Brain microvascular endothelial cell (primary cell): ENCODE measurements at regions not wholly inside any gene's neighbourhood (a gene's known extent, or its start where the extent isn't known, plus 50 kb on each side); places are given as distances from the start of the nearest gene placed in this dataset.
"Not testable (repeated sequence)": the region's sequence is repeated elsewhere in the genome, so short reads cannot be mapped to it uniquely, and the experiment has no call there.

Experiments
- DNase-seq: peaks from one replicate; pipeline ENCODE4 v3.0.0-alpha.2; 2020
- H3K27ac ChIP-seq: fragments of 250-450 bp; sonication (Bioruptor Pico); 2 replicates; pipeline ENCODE4 v1.5.1; 2020; ENCODE audit warnings: mild to moderate bottlenecking, moderate library complexity
- H3K27me3 ChIP-seq: fragments of 250-450 bp; sonication (Bioruptor Pico); replicated peaks from 2 replicates; pipeline ENCODE4 v1.5.1; 2020; ENCODE audit warnings: mild to moderate bottlenecking
- H3K36me3 ChIP-seq: fragments of 250-450 bp; sonication (Bioruptor Pico); replicated peaks from 2 replicates; pipeline ENCODE4 v1.5.1; 2020; ENCODE audit warnings: mild to moderate bottlenecking
- H3K4me3 ChIP-seq: 2 replicates; pipeline ENCODE4 v1.5.1; 2011; ENCODE audit warnings: low read depth, mild to moderate bottlenecking, control low read depth, low read length, moderate library complexity
- CTCF ChIP-seq: IDR thresholded peaks from 2 replicates; pipeline ENCODE4 v1.5.1; 2011; ENCODE audit warnings: low read depth, mild to moderate bottlenecking, moderate library complexity, low read length, control low read depth, inconsistent platforms; ENCODE audit errors: missing control alignments
- in situ Hi-C: cut with HindIII; loops from 2 replicates; pipeline ENCODE4 v1.10.0; 2017; ENCODE audit warnings: low sequenced_read_pairs, low pct_ligation_motif_present

GRCh38 chr21:35720208-35720731, 340.1 kb downstream of the SETD4 start:
- TF ChIP-seq CTCF: no peak
- no peak overlapping the region for H3K27ac ChIP-seq
- no peaks in the 10 kb centered on the region for H3K27me3 ChIP-seq
- no peak overlapping the region for H3K4me3 ChIP-seq
- H3K36me3 ChIP-seq: no peaks in the 10 kb centered on the region
- in situ Hi-C loops: no loop called here
- no peak for DNase-seq

GRCh38 chr21:35719080-35719479, 341.2 kb downstream of the SETD4 start:
- H3K27me3 ChIP-seq: no peaks in the 10 kb centered on the region
- TF ChIP-seq CTCF: no peak
- no peaks in the 10 kb centered on the region for H3K36me3 ChIP-seq
- no peak overlapping the region for H3K4me3 ChIP-seq
- no peak overlapping the region for H3K27ac ChIP-seq
- no peak for DNase-seq
- in situ Hi-C loops: no loop called here

GRCh38 chr21:35716876-35717565, 343.3 kb downstream of the SETD4 start:
- no peaks in the 10 kb centered on the region for H3K36me3 ChIP-seq
- H3K27ac ChIP-seq: no peak overlapping the region
- no peak for DNase-seq
- no peak for TF ChIP-seq CTCF
- no peak overlapping the region for H3K4me3 ChIP-seq
- in situ Hi-C loops: no loop called here
- no peaks in the 10 kb centered on the region for H3K27me3 ChIP-seq

GRCh38 chr21:35713914-35714313, 346.4 kb downstream of the SETD4 start:
- Histone ChIP-seq H3K27ac (no peak overlapping the region), H3K27me3 (no peaks in the 10 kb centered on the region), H3K36me3 (no peaks in the 10 kb centered on the region), H3K4me3 (no peak overlapping the region)
- TF ChIP-seq CTCF: no peak
- DNase-seq: no peak
- in situ Hi-C loops: no loop called here

- in situ Hi-C loops: no loop called here
- Histone ChIP-seq H3K4me3 (no peak overlapping the region), H3K27ac (no peak overlapping the region), H3K27me3 (no peaks in the 10 kb centered on the region), H3K36me3 (no peaks in the 10 kb centered on the region)
- no peak for DNase-seq
- no peak for TF ChIP-seq CTCF
Measured at GRCh38 chr21:35711661-35712060, 348.7 kb downstream of the SETD4 start.

GRCh38 chr21:35711213-35711612, 349.1 kb downstream of the SETD4 start:
- no peak for TF ChIP-seq CTCF
- H3K27me3 ChIP-seq: no peaks in the 10 kb centered on the region
- H3K4me3 ChIP-seq: no peak overlapping the region
- H3K27ac ChIP-seq: no peak overlapping the region
- DNase-seq: no peak
- in situ Hi-C loops: no loop called here
- no peaks in the 10 kb centered on the region for H3K36me3 ChIP-seq

- H3K27me3 ChIP-seq, H3K27ac ChIP-seq, H3K36me3 ChIP-seq, in situ Hi-C loops, H3K4me3 ChIP-seq, DNase-seq: not testable (repeated sequence)
Measured at GRCh38 chr21:35709990-35710389, 350.3 kb downstream of the SETD4 start.
